HG03039 (cell line): ENCODE measurements at regions not wholly inside any gene's neighbourhood (a gene's known extent, or its start where the extent isn't known, plus 50 kb on each side); places are given as distances from the start of the nearest gene placed in this dataset.
"Not testable (repeated sequence)": the region's sequence is repeated elsewhere in the genome, so short reads cannot be mapped to it uniquely, and the experiment has no call there.

Source experiments
- ATAC-seq: cut with Tn5 transposase; IDR thresholded peaks from one replicate; pipeline ENCODE4 v1.9.1; 2021; ENCODE audit warnings: mild to moderate bottlenecking, moderate library complexity; ENCODE audit not compliant: unreplicated experiment

DNA sequence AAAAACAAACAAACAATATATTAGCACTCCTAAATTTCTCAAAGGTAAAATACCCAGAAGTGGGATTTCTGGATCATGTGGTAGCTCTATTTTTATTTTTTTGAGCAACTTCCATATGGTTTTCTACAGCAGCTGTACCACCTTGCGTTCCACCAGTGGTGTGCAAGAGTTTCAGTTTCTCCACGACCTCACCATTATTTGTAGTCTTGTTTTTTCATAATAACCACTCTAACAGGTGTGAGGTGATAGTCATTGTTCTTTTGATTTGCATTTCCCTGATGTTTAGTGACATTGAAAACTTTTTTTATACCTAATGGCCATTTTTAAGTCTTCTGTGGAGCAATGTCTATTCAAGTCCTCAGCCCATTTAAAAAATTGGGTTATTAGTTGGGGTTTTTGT lies 127.3 kb upstream of the SLC38A2 start:
- ATAC-seq = peak; percentile 65

GRCh38 chr12:46499226-46499625 lies 126.7 kb upstream of the SLC38A2 start:
- no peak for ATAC-seq

- no peak for ATAC-seq
Measured at GRCh38 chr12:46497739-46498138, 125.2 kb upstream of the SLC38A2 start.

DNA sequence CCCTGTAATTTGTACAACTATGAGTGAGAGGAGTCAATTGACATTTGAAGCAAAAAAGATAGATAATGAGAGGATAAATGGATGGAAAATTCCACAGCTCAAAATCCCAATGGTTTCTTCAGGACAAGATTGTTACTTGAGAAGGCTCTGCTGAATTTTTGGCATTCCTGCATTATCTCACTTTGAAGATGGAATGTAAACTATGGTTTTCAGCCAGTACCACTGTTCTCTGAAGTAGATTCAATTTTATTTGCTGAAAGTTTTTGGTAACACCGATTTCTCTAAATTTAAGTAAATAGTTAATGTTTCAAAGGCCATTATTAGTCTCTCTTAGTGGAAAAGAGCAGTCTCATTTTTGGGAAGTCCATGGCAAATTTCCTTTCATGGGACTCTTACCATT lies 121.9 kb upstream of the SLC38A2 start:
- no peak for ATAC-seq

DNA sequence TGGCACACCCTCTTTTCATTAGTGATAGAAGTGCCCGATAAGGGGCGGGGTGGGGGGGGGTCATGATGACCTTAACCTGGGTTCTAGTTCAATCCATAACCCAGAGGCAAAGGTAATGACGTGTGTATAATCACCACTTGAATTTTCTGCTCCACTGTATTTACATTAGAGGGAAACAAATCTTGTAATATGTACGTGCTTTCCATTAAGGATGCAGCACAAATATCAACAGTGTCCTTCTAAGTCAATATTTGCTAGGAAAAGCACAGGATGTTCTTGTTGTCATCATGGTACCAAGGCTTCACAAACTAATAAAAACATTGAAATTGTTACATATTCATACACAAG lies 121.2 kb upstream of the SLC38A2 start:
- ATAC-seq = no peak

- no peak for ATAC-seq
Measured at GRCh38 chr12:46493150-46493833, 120.7 kb upstream of the SLC38A2 start.

DNA sequence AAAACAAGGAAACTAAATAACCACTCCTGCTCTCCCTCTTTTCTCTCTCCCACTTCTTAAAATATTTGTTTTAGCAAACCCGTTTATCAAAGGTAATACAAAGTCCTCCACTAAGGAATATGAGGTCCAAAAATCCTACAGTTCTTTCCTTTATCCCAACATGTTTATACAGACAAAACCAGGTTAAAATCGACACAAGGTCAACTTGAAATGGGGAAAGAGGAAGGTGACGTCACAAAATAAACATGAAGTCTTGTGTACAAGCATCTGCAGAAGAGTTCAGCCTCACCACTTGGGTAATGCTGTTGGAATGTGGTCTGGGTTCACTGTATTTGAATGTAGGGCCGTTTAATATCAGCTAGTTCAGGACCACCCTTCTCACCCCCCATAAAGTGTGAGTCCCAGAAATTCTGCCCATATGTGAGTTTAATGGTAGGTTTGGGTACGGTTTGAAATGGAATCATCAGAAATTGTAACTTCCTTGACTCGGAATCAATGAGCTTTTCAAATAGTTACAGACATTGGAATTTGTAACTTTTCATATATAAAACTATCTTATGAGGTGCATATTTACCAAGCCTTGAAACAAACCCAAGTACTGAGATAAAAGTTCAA lies 120.0 kb upstream of the SLC38A2 start:
- ATAC-seq = no peak

DNA sequence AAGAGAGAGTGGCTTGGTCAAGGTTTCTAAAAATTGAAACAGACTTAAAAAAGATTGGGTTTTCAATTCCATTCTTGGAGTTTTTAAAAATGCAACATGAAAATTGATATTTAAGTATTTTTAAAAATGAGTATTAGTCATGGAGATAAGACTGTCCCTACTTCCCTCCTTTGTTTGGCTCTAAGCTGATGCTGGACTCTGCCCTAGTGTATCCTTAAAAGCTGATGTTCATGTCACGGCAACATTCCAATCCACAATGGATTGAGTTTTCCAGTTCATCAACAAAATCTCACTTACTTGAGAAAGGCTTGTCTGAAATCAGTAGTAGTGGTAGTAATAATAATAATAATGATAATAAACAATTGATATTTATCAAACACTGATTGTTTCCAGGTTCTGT lies 119.0 kb upstream of the SLC38A2 start:
- ATAC-seq = no peak

DNA sequence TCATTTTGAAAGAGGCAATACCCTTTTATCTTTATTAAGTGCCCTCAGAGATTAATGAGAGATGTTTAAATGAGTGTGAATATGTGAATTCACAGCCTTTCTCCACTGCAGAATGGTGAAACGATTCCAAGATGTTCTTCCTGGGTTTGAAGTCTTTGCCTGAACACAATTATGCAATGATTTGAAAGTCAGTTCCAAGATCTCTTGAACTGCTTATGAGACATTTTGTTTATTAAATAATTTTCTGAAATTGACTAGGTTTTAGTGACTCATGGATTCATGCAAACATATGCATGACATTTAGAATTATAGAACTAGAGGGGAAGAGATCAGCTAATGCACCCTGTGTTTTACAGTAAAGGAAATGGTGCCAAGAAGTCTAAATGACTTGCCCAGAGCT lies 118.1 kb upstream of the SLC38A2 start:
- ATAC-seq = no peak

- ATAC-seq = no peak
Measured at GRCh38 chr12:46489951-46490388, 117.4 kb upstream of the SLC38A2 start.

GRCh38 chr12:46487567-46488131 lies 115.1 kb upstream of the SLC38A2 start:
- no peak for ATAC-seq

- ATAC-seq = no peak
Measured at GRCh38 chr12:46486588-46486987, 114.0 kb upstream of the SLC38A2 start.

- ATAC-seq = no peak
Measured at GRCh38 chr12:46485853-46486252, 113.3 kb upstream of the SLC38A2 start.

DNA sequence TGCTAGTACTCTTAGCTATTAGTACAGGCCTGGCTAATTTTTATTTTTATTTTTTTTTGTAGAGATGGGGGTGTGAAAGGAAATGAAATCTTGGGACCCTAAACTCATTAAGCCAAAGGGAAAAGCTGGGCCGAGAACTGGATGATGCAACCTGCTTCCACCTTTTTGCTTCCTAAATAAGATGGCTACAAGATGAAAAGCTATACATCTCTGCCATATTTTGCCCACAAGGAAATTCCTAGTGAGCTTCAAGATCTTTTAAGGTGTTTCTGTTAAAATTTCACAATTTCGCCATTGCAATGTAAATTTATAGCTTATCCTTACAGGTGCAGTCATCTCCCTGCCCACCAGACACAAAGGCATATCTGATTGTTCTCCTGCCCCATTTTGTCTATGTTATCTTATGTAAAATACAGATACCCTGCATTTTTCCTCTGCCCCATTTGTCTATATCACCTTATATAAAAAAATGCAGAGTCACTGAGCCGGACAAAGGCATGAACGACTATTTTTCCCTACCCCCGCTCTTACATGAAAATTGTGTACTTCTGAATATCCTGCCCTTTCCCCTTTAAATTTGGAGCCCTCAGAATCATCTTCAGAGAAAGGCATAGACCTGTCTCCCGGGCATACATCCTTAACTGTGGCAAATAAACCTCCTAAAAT lies 112.0 kb upstream of the SLC38A2 start:
- ATAC-seq = no peak

DNA sequence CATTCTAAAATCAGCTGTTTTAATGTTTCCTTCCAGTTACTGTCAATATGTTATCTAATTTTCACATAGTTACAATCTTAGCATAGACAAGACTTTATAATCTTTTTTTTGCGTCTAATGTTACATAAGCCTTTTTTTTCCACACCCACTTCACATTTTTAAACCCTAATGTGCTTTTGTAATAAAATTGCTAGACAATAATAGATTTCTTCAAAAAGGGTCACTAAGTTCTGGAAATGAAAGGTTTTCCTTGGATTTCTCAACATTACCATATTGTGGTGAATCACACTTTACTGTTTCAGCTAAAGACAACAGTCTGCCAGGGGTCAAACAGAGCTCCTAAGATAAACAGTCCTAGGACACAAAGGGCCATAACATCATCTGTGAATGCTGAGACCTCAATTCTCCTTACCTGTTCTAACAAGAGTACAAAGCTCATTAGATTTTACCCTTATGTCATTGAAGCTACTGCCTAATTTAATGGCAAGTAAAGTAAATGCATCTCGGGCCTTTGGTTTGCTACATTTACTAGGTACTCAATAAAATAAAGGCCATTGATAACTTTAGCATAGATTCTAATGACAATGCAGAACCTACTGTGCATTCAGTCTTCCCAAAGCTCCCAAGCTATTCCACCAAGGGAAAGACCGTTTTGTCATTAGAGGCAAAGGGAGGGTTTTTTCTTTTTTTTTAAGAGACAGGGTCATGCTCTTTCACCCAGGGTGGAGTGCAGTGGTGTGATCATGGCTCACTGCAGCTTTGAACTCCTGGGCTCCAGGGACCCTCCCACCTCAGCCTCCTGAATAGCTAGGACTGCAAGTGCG lies 111.2 kb upstream of the SLC38A2 start:
- no peak for ATAC-seq

DNA sequence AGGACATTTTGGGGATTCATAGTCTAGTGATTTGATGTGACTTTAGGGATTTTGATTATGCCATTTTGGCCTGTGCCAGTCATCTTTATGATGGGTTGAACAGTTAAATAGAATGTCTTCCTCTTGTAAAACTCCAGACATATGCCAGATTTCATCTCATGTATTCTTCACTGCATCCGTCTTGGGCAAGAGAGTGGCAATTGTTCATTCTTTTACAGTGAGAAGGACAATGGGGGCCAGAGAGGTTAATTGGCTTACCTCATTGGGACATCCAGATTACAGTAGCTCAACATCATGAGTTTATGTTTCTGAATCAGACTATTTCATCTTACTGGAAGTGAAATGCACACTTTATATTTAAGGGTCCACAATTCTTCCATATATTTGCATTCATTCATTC lies 108.2 kb upstream of the SLC38A2 start:
- no peak for ATAC-seq

DNA sequence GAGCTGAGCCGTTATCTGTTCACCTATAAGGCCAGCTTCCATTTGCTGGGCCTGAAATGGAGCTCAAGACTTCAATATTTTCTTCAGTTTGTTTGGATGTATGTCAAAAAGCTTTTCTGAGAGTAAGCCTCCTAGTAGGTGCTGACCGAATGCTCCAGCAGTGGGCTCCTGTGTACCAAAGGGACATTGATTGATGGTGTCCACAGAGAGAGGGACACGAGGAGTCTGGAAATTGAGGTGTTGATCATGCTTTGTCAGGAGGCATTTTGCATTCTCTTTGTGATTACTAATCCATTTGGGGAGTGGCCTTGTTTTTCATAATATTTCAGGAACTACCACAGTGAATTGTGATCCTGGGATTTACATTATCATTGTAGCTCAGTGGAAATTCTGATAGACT lies 107.7 kb upstream of the SLC38A2 start:
- no peak for ATAC-seq

DNA sequence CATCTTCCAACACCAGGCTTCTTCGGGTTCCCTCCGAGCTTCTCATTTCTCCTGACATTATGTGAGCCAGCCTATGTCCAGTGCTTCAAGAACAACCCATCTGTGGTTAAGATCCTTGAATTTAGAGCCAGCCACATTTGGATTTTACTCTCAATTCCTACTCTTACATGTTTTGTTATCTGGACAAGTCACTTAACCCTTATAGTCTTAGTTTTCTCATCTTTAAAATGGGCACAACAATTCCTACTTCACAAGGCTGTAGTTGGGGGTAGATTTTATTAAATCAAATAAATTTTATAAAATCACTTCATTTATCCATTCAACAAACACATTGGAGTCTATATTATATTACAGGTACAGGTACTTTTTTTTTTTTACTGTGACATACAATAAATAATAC lies 105.5 kb upstream of the SLC38A2 start:
- no peak for ATAC-seq

GRCh38 chr12:46477541-46477940 lies 105.0 kb upstream of the SLC38A2 start:
- ATAC-seq = no peak

DNA sequence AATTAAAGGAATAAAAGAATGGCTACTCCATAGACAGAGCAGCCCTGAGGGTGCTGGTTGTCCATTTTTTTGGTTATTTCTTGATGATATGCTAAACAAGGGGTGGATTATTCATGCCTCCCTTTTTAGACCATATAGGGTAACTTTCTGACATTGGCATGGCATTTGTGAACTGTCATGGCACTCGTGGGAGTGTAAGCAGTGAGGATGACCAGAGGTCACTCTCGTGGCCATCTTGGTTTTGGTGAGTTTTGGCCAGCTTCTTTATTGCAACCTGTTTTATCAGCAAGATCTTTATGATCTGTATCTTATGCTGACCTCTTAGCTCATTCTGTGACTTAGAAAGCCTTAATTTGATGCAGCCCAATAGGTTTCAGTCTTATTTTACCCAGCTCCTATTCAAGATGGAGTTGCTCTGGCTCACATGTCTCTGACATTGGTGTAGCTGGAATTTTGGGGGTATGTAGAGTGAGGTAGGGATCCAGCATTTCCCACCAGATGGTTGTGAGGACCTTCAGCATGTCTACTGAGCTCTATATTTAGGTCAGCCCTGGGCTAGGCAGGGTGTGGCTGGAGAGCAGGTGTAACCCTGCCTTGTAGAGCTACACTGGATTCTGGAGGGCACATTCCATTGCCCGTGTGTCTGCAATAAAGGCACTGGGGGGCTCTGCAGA lies 103.5 kb upstream of the SLC38A2 start:
- ATAC-seq = no peak

DNA sequence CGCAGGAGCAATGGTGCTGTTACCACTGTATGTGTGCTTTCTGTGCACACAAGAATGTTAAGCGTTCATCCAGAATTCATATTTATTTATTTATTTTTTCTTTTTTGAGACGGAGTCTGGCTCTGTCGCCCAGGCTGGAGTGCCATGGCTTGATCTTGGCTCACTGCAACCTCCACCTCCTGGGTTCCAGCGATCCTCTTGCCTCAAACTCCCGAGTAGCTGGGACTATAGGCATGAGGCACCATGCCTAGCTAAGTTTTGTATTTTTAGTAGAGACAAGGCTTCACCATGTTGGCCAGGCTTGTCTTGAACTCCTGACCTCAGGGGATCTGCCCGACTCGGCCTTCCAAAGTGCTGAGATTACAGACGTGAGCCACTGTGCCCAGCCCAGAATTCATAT lies 101.8 kb upstream of the SLC38A2 start:
- ATAC-seq = not testable (repeated sequence)
